CD4-positive, alpha-beta T cell (primary cell): ENCODE measurements at regions not wholly inside any gene's neighbourhood (a gene's known extent, or its start where the extent isn't known, plus 50 kb on each side); places are given as distances from the start of the nearest gene placed in this dataset.

Source experiments
- ATAC-seq: fragments of 200-7000 bp; cut with Tn5 transposase; one replicate; pipeline ENCODE4 v1.10.0; 2022; ENCODE audit warnings: mild to moderate bottlenecking; ENCODE audit not compliant: poor library complexity
- CTCF ChIA-PET: fragments of 350-600 bp; sonication (Branson Sonifier 250); formaldehyde crosslinking; loops from one replicate; lab custom pipeline; 2021; ENCODE audit warnings: antibody characterized with exemption, inconsistent platforms; lab: Charles Lee
- POLR2A ChIA-PET: fragments of 350-600 bp; sonication (Branson Sonifier 250); formaldehyde crosslinking; loops from one replicate; lab custom pipeline; 2021; ENCODE audit warnings: antibody characterized with exemption, inconsistent platforms; lab: Charles Lee
- DNase-seq, 14 experiments: peaks; one replicate each; pipeline ENCODE4 v3.0.0-alpha.2; 2013 to 2020; ENCODE audit warnings: mixed read lengths in 2 of 14
- H3K27ac ChIP-seq, 2 donors: one replicate each; pipeline versions ENCODE4 v1.5.1 to v1.7.0; 2013; ENCODE audit warnings: low read length in 2 of 2, low read depth in 1 of 2, mild to moderate bottlenecking in 1 of 2
- H3K27me3 ChIP-seq, 2 experiments: 1 replicate in 1 of 2; 2 replicates in 1 of 2; pipeline versions ENCODE4 v1.6.1 to v1.7.0; 2013; ENCODE audit warnings: low read length in 2 of 2, control low read depth in 1 of 2, mild to moderate bottlenecking in 1 of 2, moderate library complexity in 1 of 2; ENCODE audit not compliant: insufficient read depth in 2 of 2, control insufficient read depth in 1 of 2
- H3K36me3 ChIP-seq: one replicate; pipeline ENCODE4 v1.6.1; 2013; ENCODE audit warnings: low read length, control low read depth; ENCODE audit not compliant: insufficient read depth
- H3K4me1 ChIP-seq: one replicate; pipeline ENCODE4 v1.6.1; 2013; ENCODE audit warnings: low read length, control low read depth; ENCODE audit not compliant: insufficient read depth
- H3K4me3 ChIP-seq: one replicate; pipeline ENCODE4 v1.5.1; 2013; ENCODE audit warnings: mild to moderate bottlenecking, low read length, moderate library complexity
- H3K9me3 ChIP-seq, 2 experiments: 1 replicate in 1 of 2; 2 replicates in 1 of 2; pipeline versions ENCODE4 v1.6.1 to v1.7.0; 2013; ENCODE audit warnings: low read length in 2 of 2, mild to moderate bottlenecking in 2 of 2, control low read depth in 1 of 2, moderate library complexity in 1 of 2; ENCODE audit not compliant: control insufficient read depth in 1 of 2, insufficient read depth in 1 of 2
- H3K27ac Mint-ChIP-seq: one replicate; pipeline ENCODE4 v1.8.0; 2020; ENCODE audit warnings: mixed read lengths
- H3K27me3 Mint-ChIP-seq: one replicate; pipeline ENCODE4 v1.8.0; 2021; ENCODE audit warnings: mixed read lengths
- H3K36me3 Mint-ChIP-seq: one replicate; pipeline ENCODE4 v1.8.0; 2021; ENCODE audit warnings: low read depth, mixed read lengths
- H3K4me1 Mint-ChIP-seq: one replicate; pipeline ENCODE4 v1.8.0; 2021; ENCODE audit warnings: low read depth, mixed read lengths
- H3K4me3 Mint-ChIP-seq: one replicate; pipeline ENCODE4 v1.8.0; 2020; ENCODE audit warnings: mild to moderate bottlenecking, mixed read lengths
- H3K9me3 Mint-ChIP-seq: one replicate; pipeline ENCODE4 v1.8.0; 2020; ENCODE audit warnings: mixed read lengths
- intact Hi-C, 2 experiments: fragments of 100-400 bp; cut with DNase I in 1 of 2; cut with micrococcal nuclease in 1 of 2; formaldehyde crosslinking; loops; one replicate each; pipeline versions ENCODE4 v1.15.1 to v1.9.0; 2023 to 2025; cut with DNase I, micrococcal nuclease
- TF ChIP-seq, protein P1 (sequence below): fragments of 200-600 bp; IDR thresholded peaks from one replicate; pipeline ENCODE4 v1.8.0; 2022; ENCODE audit warnings: antibody characterized with exemption, mild to moderate bottlenecking

DNA sequence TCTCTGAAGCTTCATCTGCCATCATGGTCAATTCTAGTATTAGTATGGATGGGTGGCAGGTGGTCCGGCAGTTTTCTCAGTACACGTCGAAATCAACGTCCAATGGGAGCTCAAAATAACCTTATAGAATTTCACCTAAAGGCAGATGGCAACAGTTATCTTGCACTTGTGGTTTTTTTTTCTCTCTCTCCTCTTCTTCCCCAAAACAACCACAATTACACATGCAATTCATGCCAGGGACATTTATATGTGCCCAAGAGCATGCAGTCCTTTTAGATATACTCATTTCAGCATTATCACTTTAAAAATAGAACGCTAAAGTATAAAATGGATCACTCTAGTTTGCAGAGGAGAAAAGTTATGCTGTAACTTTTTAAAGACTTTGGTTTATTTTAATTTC is 1428.9 kb upstream of the WWC1 start:
- H3K27me3 Mint-ChIP-seq, result no peaks in the 10 kb centered on the region
- intact Hi-C loops, result no loop called here
- TF ChIP-seq, protein P1, sequence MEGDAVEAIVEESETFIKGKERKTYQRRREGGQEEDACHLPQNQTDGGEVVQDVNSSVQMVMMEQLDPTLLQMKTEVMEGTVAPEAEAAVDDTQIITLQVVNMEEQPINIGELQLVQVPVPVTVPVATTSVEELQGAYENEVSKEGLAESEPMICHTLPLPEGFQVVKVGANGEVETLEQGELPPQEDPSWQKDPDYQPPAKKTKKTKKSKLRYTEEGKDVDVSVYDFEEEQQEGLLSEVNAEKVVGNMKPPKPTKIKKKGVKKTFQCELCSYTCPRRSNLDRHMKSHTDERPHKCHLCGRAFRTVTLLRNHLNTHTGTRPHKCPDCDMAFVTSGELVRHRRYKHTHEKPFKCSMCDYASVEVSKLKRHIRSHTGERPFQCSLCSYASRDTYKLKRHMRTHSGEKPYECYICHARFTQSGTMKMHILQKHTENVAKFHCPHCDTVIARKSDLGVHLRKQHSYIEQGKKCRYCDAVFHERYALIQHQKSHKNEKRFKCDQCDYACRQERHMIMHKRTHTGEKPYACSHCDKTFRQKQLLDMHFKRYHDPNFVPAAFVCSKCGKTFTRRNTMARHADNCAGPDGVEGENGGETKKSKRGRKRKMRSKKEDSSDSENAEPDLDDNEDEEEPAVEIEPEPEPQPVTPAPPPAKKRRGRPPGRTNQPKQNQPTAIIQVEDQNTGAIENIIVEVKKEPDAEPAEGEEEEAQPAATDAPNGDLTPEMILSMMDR, result no peak
- ChIA-PET POLR2A (no interaction called here), CTCF (interaction anchor here (0.7 kb wide), 1 partner anchor 13 kb away, joined by 3 read pairs; no protein-coding TSS in a partner anchor)
- H3K27me3 ChIP-seq, result no peaks in the 10 kb centered on the region
- H3K4me1 ChIP-seq, result no peaks in the 10 kb centered on the region
- H3K36me3 Mint-ChIP-seq, result no peaks in the 10 kb centered on the region
- H3K4me3 Mint-ChIP-seq, result no peak overlapping the region
- no peak for ATAC-seq
- H3K4me3 ChIP-seq, result no peak overlapping the region
- H3K4me1 Mint-ChIP-seq, result no peaks in the 10 kb centered on the region
- H3K36me3 ChIP-seq, result no peaks in the 10 kb centered on the region
- H3K27ac Mint-ChIP-seq, result no peak overlapping the region
- H3K27ac ChIP-seq, result no peak overlapping the region
- peaks cover 8% of the 10 kb centered on the region for H3K9me3 Mint-ChIP-seq
- DNase-seq, result no peak
- H3K9me3 ChIP-seq, result no peaks in the 10 kb centered on the region

DNA sequence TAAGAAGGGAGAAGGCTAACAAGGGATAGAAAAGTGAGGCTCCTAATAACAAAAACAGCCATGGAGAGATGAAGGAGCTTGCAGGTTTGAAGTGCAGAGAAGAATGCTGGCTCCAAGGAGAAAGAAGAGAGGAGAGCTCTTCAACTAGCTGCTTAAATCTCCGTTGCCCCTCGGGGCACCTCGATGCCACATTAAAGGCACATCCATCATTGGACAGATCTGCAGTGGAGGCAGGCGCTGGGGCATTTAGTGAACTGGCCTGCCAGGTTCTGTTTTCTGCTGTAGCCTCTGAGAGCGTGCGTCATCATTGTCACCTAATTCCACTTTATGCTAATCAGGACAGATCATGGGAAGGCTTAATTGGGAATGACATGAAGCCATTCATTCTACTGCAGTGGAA is 1426.2 kb upstream of the WWC1 start:
- H3K27ac Mint-ChIP-seq, result no peak overlapping the region
- intact Hi-C loops, result no loop called here
- Histone ChIP-seq H3K9me3 (no peaks in the 10 kb centered on the region), H3K27ac (no peak overlapping the region), H3K4me1 (no peaks in the 10 kb centered on the region), H3K36me3 (no peaks in the 10 kb centered on the region), H3K4me3 (no peak overlapping the region), H3K27me3 (no peaks in the 10 kb centered on the region)
- DNase-seq (no peak), ATAC-seq (no peak)
- TF ChIP-seq, protein P1, result no peak
- H3K4me1 Mint-ChIP-seq, result no peaks in the 10 kb centered on the region
- ChIA-PET CTCF (no interaction called here), POLR2A (no interaction called here)
- no peaks in the 10 kb centered on the region for H3K27me3 Mint-ChIP-seq
- no peak overlapping the region for H3K4me3 Mint-ChIP-seq
- H3K9me3 Mint-ChIP-seq, result peaks cover 8% of the 10 kb centered on the region
- no peaks in the 10 kb centered on the region for H3K36me3 Mint-ChIP-seq

DNA sequence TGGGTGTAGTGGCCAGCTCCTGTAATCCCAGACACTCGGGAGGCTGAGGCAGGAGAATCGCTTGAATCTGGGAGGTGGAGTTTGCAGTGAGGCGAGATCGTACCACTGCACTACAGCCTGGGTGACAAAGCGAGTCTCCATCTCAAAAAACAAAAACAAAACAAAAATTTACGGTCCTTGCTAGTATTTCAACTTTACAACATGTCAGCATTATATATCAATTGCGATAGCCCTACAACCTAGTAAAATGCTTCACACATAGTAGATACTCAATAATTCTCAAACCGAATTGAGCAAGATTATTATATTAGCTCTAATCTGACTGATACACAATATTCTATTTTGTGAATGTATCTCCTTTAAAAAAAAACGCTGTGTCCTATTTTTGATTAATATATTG is 1411.0 kb upstream of the WWC1 start:
- POLR2A ChIA-PET, result no interaction called here
- no peak for ATAC-seq
- H3K36me3 ChIP-seq, result no peaks in the 10 kb centered on the region
- H3K27ac ChIP-seq, result no peak overlapping the region
- peaks cover 0 to 15% of the 10 kb centered on the region in 2 experiments for H3K9me3 ChIP-seq
- Mint-ChIP-seq H3K27me3 (no peaks in the 10 kb centered on the region), H3K4me3 (no peak overlapping the region), H3K36me3 (no peaks in the 10 kb centered on the region), H3K9me3 (peaks cover 9% of the 10 kb centered on the region), H3K27ac (no peak overlapping the region), H3K4me1 (no peaks in the 10 kb centered on the region)
- no peaks in the 10 kb centered on the region for H3K4me1 ChIP-seq
- TF ChIP-seq, protein P1, result no peak
- intact Hi-C loops, result no loop called here
- H3K4me3 ChIP-seq, result no peak overlapping the region
- no peak for DNase-seq
- H3K27me3 ChIP-seq, result no peaks in the 10 kb centered on the region
- CTCF ChIA-PET, result no interaction called here
